ENCODE measurements at regions not wholly inside any gene's neighbourhood (a gene's known extent, or its start where the extent isn't known, plus 50 kb on each side); places are given as distances from the start of the nearest gene placed in this dataset.

- H3K27ac ChIP-seq = no peak overlapping the region
- TF ChIP-seq POLR2A (IDR thresholded peaks at IDR 0.05) = no peak
- no peak for TF ChIP-seq CTCF (IDR thresholded peaks at IDR 0.05)
- DNase-seq = no peak
- H3K9me3 ChIP-seq = no peaks in the 10 kb centered on the region
- H3K4me3 ChIP-seq = no peak overlapping the region
- no peaks in the 10 kb centered on the region for H3K27me3 ChIP-seq
- intact Hi-C loops (cut with DNase I; ENCODE audit: low total_unique reads) = no loop called here
- no peaks in the 10 kb centered on the region for H3K36me3 ChIP-seq
- H3K4me1 ChIP-seq = no peaks in the 10 kb centered on the region
Measured at GRCh38 chr2:493228-493627, 184.0 kb downstream of the TMEM18 start.

GRCh38 chr2:492178-492577, 185.0 kb downstream of the TMEM18 start:
- H3K27me3 ChIP-seq = no peaks in the 10 kb centered on the region
- H3K4me1 ChIP-seq = no peaks in the 10 kb centered on the region
- H3K27ac ChIP-seq = no peak overlapping the region
- no peak overlapping the region for H3K4me3 ChIP-seq
- no peak for TF ChIP-seq CTCF (IDR thresholded peaks at IDR 0.05)
- TF ChIP-seq POLR2A (IDR thresholded peaks at IDR 0.05) = no peak
- no peaks in the 10 kb centered on the region for H3K36me3 ChIP-seq
- DNase-seq = no peak
- intact Hi-C loops (cut with DNase I; ENCODE audit: low total_unique reads) = no loop called here
- no peaks in the 10 kb centered on the region for H3K9me3 ChIP-seq

GRCh38 chr2:489838-490237, 187.4 kb downstream of the TMEM18 start:
- no peak overlapping the region for H3K27ac ChIP-seq
- no peaks in the 10 kb centered on the region for H3K27me3 ChIP-seq
- TF ChIP-seq POLR2A (IDR thresholded peaks at IDR 0.05) = no peak
- no peak for TF ChIP-seq CTCF (IDR thresholded peaks at IDR 0.05)
- no peaks in the 10 kb centered on the region for H3K9me3 ChIP-seq
- no peak overlapping the region for H3K4me3 ChIP-seq
- intact Hi-C loops (cut with DNase I; ENCODE audit: low total_unique reads) = no loop called here
- no peak for DNase-seq
- H3K4me1 ChIP-seq = no peaks in the 10 kb centered on the region
- no peaks in the 10 kb centered on the region for H3K36me3 ChIP-seq

- Histone ChIP-seq H3K4me1 (no peaks in the 10 kb centered on the region), H3K36me3 (no peaks in the 10 kb centered on the region), H3K27me3 (no peaks in the 10 kb centered on the region), H3K4me3 (no peak overlapping the region), H3K9me3 (no peaks in the 10 kb centered on the region), H3K27ac (no peak overlapping the region)
- intact Hi-C loops (cut with DNase I; ENCODE audit: low total_unique reads) = no loop called here
- no peak for DNase-seq
- TF ChIP-seq POLR2A (IDR thresholded peaks at IDR 0.05) (no peak), CTCF (IDR thresholded peaks at IDR 0.05) (no peak)
Measured at GRCh38 chr2:489084-489483, 188.1 kb downstream of the TMEM18 start.

GRCh38 chr2:487186-488079, 189.8 kb downstream of the TMEM18 start:
- intact Hi-C loops (cut with DNase I; ENCODE audit: low total_unique reads) = no loop called here
- Histone ChIP-seq H3K4me3 (no peak overlapping the region), H3K27ac (no peak overlapping the region), H3K9me3 (no peaks in the 10 kb centered on the region), H3K27me3 (no peaks in the 10 kb centered on the region), H3K36me3 (no peaks in the 10 kb centered on the region), H3K4me1 (no peaks in the 10 kb centered on the region)
- DNase-seq = no peak
- TF ChIP-seq CTCF (IDR thresholded peaks at IDR 0.05) = no peak
- no peak for TF ChIP-seq POLR2A (IDR thresholded peaks at IDR 0.05)
